Adrenal gland (tissue), 5 donors: ENCODE measurements at regions not wholly inside any gene's neighbourhood (a gene's known extent, or its start where the extent isn't known, plus 50 kb on each side); places are given as distances from the start of the nearest gene placed in this dataset.

ENCODE experiments used
- POLR2A ChIP-seq, 2 donors: fragments of 450-650 bp; IDR thresholded peaks; one replicate each; pipeline ENCODE4 v1.6.1; 2017; ENCODE audit warnings: antibody characterized with exemption in 2 of 2, mild to moderate bottlenecking in 2 of 2, moderate library complexity in 1 of 2
- TF ChIP-seq, protein P1 (sequence below), 6 experiments: fragments of 450-650 bp in 4 of 6; fragments of 200-600 bp in 2 of 6; sonication (generic) in 1 of 6; IDR thresholded peaks; 1 replicate in 5 of 6; 2 replicates in 1 of 6; pipeline versions ENCODE4 v1.5.1 to v1.8.0; 2016 to 2021; ENCODE audit warnings: antibody characterized with exemption in 6 of 6, mild to moderate bottlenecking in 2 of 6, moderate library complexity in 1 of 6
- donor health status: DM: no; HTN: no; CAD: no.

DNA sequence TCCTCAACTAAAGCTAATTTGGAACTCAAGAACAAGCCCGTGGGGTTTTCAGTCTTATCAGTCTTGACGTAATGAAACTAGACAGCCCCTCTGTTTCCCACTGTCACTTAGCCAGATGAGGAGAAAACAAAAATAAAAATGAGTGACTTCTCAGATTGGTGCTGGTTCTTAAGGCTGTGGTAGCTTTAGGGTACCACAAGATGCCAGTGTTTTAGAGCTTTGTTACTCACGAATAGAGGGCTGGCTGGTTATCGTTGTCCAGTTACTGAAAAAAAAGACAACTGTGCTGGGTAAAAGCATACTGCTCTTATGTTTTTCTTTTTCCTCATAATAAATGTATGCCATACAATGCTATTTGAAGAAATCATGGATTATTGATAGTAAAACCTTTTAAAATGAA, 796.7 kb downstream of the RAPGEF2 start:
- TF ChIP-seq, protein P1, sequence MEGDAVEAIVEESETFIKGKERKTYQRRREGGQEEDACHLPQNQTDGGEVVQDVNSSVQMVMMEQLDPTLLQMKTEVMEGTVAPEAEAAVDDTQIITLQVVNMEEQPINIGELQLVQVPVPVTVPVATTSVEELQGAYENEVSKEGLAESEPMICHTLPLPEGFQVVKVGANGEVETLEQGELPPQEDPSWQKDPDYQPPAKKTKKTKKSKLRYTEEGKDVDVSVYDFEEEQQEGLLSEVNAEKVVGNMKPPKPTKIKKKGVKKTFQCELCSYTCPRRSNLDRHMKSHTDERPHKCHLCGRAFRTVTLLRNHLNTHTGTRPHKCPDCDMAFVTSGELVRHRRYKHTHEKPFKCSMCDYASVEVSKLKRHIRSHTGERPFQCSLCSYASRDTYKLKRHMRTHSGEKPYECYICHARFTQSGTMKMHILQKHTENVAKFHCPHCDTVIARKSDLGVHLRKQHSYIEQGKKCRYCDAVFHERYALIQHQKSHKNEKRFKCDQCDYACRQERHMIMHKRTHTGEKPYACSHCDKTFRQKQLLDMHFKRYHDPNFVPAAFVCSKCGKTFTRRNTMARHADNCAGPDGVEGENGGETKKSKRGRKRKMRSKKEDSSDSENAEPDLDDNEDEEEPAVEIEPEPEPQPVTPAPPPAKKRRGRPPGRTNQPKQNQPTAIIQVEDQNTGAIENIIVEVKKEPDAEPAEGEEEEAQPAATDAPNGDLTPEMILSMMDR (IDR thresholded peaks at IDR 0.05): no peak
- no peak for TF ChIP-seq POLR2A (IDR thresholded peaks at IDR 0.05)
